AG09319 (cell line): ENCODE measurements at regions not wholly inside any gene's neighbourhood (a gene's known extent, or its start where the extent isn't known, plus 50 kb on each side); places are given as distances from the start of the nearest gene placed in this dataset.

Experiments
- DNase-seq: peaks from one replicate; pipeline ENCODE4 v3.0.0-alpha.2; 2010; ENCODE audit warnings: low read depth; ENCODE audit errors: extremely low read depth
- CTCF ChIP-seq: IDR thresholded peaks from 2 replicates; pipeline ENCODE4 v1.5.1; 2011; ENCODE audit warnings: low read depth, mild to moderate bottlenecking, inconsistent platforms, low read length, moderate library complexity

GRCh38 chr22:22050141-22050775, 67.7 kb upstream of the TOP3B start:
- no peak for TF ChIP-seq CTCF
- DNase-seq = no peak

GRCh38 chr22:22049684-22050083, 67.1 kb upstream of the TOP3B start:
- no peak for TF ChIP-seq CTCF

GRCh38 chr22:22048981-22049531, 66.5 kb upstream of the TOP3B start:
- no peak for DNase-seq

More at GRCh38 chr22:22049684-22050083, 67.1 kb upstream of the TOP3B start:
- no peak for DNase-seq

GRCh38 chr22:22048318-22048942, 65.8 kb upstream of the TOP3B start:
- no peak for TF ChIP-seq CTCF
- no peak for DNase-seq

More at GRCh38 chr22:22048981-22049531, 66.5 kb upstream of the TOP3B start:
- TF ChIP-seq CTCF = no peak

GRCh38 chr22:22047776-22048175, 65.2 kb upstream of the TOP3B start:
- no peak for DNase-seq
- no peak for TF ChIP-seq CTCF

- TF ChIP-seq CTCF = no peak
- no peak for DNase-seq
Observed at GRCh38 chr22:22047266-22047665, 64.7 kb upstream of the TOP3B start.

GRCh38 chr22:22046370-22046769, 63.8 kb upstream of the TOP3B start:
- no peak for DNase-seq
- TF ChIP-seq CTCF = no peak
